ENCODE measurements at regions not wholly inside any gene's neighbourhood (a gene's known extent, or its start where the extent isn't known, plus 50 kb on each side); places are given as distances from the start of the nearest gene placed in this dataset.
"Not testable (repeated sequence)": the region's sequence is repeated elsewhere in the genome, so short reads cannot be mapped to it uniquely, and the experiment has no call there.

GRCh38 chr9:28389411-28389810 lies 816.1 kb upstream of the C9orf72 start:
- DNase-seq, result no peak

- no peak for DNase-seq
Observed at GRCh38 chr9:28394774-28395173, 821.5 kb upstream of the C9orf72 start.

- no peak for DNase-seq
Observed at GRCh38 chr9:28396058-28396457, 822.8 kb upstream of the C9orf72 start.

- no peak for DNase-seq
Observed at GRCh38 chr9:28407351-28407750, 834.1 kb upstream of the C9orf72 start.

GRCh38 chr9:28409919-28410318 lies 836.6 kb upstream of the C9orf72 start:
- DNase-seq, result no peak

- no peak for DNase-seq
Observed at GRCh38 chr9:28410411-28410810, 837.1 kb upstream of the C9orf72 start.

- DNase-seq, result no peak
Observed at GRCh38 chr9:28413471-28413870, 840.2 kb upstream of the C9orf72 start.

GRCh38 chr9:28423255-28423654 lies 850.0 kb upstream of the C9orf72 start:
- DNase-seq, result no peak

- DNase-seq, result no peak
Observed at GRCh38 chr9:28435456-28435855, 862.2 kb upstream of the C9orf72 start.

GRCh38 chr9:28439688-28440087 lies 866.4 kb upstream of the C9orf72 start:
- no peak for DNase-seq

- no peak for DNase-seq
Observed at GRCh38 chr9:28443461-28443860, 870.2 kb upstream of the C9orf72 start.

- no peak for DNase-seq
Observed at GRCh38 chr9:28444637-28445036, 871.4 kb upstream of the C9orf72 start.

GRCh38 chr9:28445211-28445610 lies 871.9 kb upstream of the C9orf72 start:
- no peak for DNase-seq

- DNase-seq, result no peak
Observed at GRCh38 chr9:28453918-28454317, 880.6 kb upstream of the C9orf72 start.

- DNase-seq, result no peak
Observed at GRCh38 chr9:28456861-28457260, 883.6 kb upstream of the C9orf72 start.

- DNase-seq, result no peak
Observed at GRCh38 chr9:28464481-28465216, 891.4 kb upstream of the C9orf72 start.

GRCh38 chr9:28471261-28471660 lies 898.0 kb upstream of the C9orf72 start:
- DNase-seq, result no peak

- no peak for DNase-seq
Observed at GRCh38 chr9:28487561-28487960, 914.3 kb upstream of the C9orf72 start.

GRCh38 chr9:28491121-28491520 lies 917.8 kb upstream of the C9orf72 start:
- DNase-seq, result no peak

GRCh38 chr9:28498168-28498567 lies 924.9 kb upstream of the C9orf72 start:
- DNase-seq, result not testable (repeated sequence)

- no peak for DNase-seq
Observed at GRCh38 chr9:28502189-28502588, 928.9 kb upstream of the C9orf72 start.

GRCh38 chr9:28502741-28503140 lies 929.5 kb upstream of the C9orf72 start:
- no peak for DNase-seq

GRCh38 chr9:28503573-28503972 lies 930.3 kb upstream of the C9orf72 start:
- DNase-seq, result no peak

GRCh38 chr9:28518439-28518838 lies 945.2 kb upstream of the C9orf72 start:
- no peak for DNase-seq

- not testable (repeated sequence) for DNase-seq
Observed at GRCh38 chr9:28524309-28524708, 951.0 kb upstream of the C9orf72 start.
